ENCODE measurements at regions not wholly inside any gene's neighbourhood (a gene's known extent, or its start where the extent isn't known, plus 50 kb on each side); places are given as distances from the start of the nearest gene placed in this dataset.

GRCh38 chr17:77327181-77327565, 186.4 kb downstream of the SEC14L1 start:
- Mint-ChIP-seq H3K36me3 (ENCODE audit: low read depth) (no peaks in the 10 kb centered on the region), H3K4me3 (no peak overlapping the region), H3K27me3 (no peaks in the 10 kb centered on the region), H3K27ac (no peak overlapping the region), H3K9me3 (no peaks in the 10 kb centered on the region), H3K4me1 (ENCODE audit: low read depth) (peaks cover 69% of the 10 kb centered on the region)
- Histone ChIP-seq H3K27ac (ENCODE audit: low read depth in 1 of 2, low read length in 2 of 2) (no peak overlapping the region), H3K9me3 (ENCODE audit: control insufficient read depth in 1 of 2, insufficient read depth in 1 of 2, low read length in 2 of 2) (no peaks in the 10 kb centered on the region), H3K4me1 (ENCODE audit: insufficient read depth, low read length) (peaks cover 79% of the 10 kb centered on the region), H3K36me3 (ENCODE audit: insufficient read depth, low read length) (no peaks in the 10 kb centered on the region), H3K4me3 (ENCODE audit: low read length) (no peak overlapping the region), H3K27me3 (ENCODE audit: control insufficient read depth in 1 of 2, insufficient read depth in 2 of 2, low read length in 2 of 2) (no peaks in the 10 kb centered on the region)
- ATAC-seq (ENCODE audit: poor library complexity) (no peak), DNase-seq (peak in 2 of 14 experiments; percentile 4 to 31)
- intact Hi-C loops (cut with DNase I, micrococcal nuclease): loop anchor here in 1 of 2 experiments (10.0 kb wide), 1 partner anchor 688 kb away; no protein-coding TSS in a partner anchor
- CTCF ChIA-PET: interaction anchor here (2.9 kb wide), 1 partner anchor 73 kb away, joined by 10 read pairs; no protein-coding TSS in a partner anchor
- POLR2A ChIA-PET: interaction anchor here (1.4 kb wide), 1 partner anchor 114 kb away, joined by 4 read pairs; no protein-coding TSS in a partner anchor
- TF ChIP-seq CTCF (IDR thresholded peaks at IDR 0.05): no peak

GRCh38 chr17:77327566-77328464, 187.0 kb downstream of the SEC14L1 start:
- Mint-ChIP-seq H3K4me3 (no peak overlapping the region), H3K36me3 (ENCODE audit: low read depth) (no peaks in the 10 kb centered on the region), H3K27me3 (no peaks in the 10 kb centered on the region), H3K9me3 (no peaks in the 10 kb centered on the region), H3K27ac (peak overlapping the region; percentile 10), H3K4me1 (ENCODE audit: low read depth) (peaks cover 75% of the 10 kb centered on the region)
- intact Hi-C loops (cut with DNase I, micrococcal nuclease): loop anchor here in 1 of 2 experiments (10.0 kb wide), 1 partner anchor 687 kb away; no protein-coding TSS in a partner anchor
- ChIA-PET CTCF (interaction anchor here (5.2 kb wide), 1 partner anchor 72 kb away, joined by 51 read pairs; no protein-coding TSS in a partner anchor), POLR2A (interaction anchor here (1.4 kb wide), 1 partner anchor 113 kb away, joined by 4 read pairs; no protein-coding TSS in a partner anchor)
- H3K36me3 ChIP-seq (ENCODE audit: insufficient read depth, low read length): no peaks in the 10 kb centered on the region
- no peak for ATAC-seq (ENCODE audit: poor library complexity)
- no peak overlapping the region for H3K27ac ChIP-seq (ENCODE audit: low read depth in 1 of 2, low read length in 2 of 2)
- no peak overlapping the region for H3K4me3 ChIP-seq (ENCODE audit: low read length)
- peak in 2 of 14 experiments; percentile 3 to 27 for DNase-seq
- no peaks in the 10 kb centered on the region for H3K27me3 ChIP-seq (ENCODE audit: control insufficient read depth in 1 of 2, insufficient read depth in 2 of 2, low read length in 2 of 2)
- no peak for TF ChIP-seq CTCF (IDR thresholded peaks at IDR 0.05)
- H3K9me3 ChIP-seq (ENCODE audit: control insufficient read depth in 1 of 2, insufficient read depth in 1 of 2, low read length in 2 of 2): no peaks in the 10 kb centered on the region
- H3K4me1 ChIP-seq (ENCODE audit: insufficient read depth, low read length): peaks cover 81% of the 10 kb centered on the region

- CTCF ChIA-PET: interaction anchor here (4.8 to 5.2 kb wide), 2 partner anchors 71 to 100 kb away, joined by 36 to 51 read pairs; no protein-coding TSS in a partner anchor
- POLR2A ChIA-PET: interaction anchor here (3.2 to 5.7 kb wide), 3 partner anchors 47 to 131 kb away, joined by 23 to 91 read pairs (median 31); no protein-coding TSS in a partner anchor
- intact Hi-C loops (cut with DNase I, micrococcal nuclease): loop anchor here in 1 of 2 experiments (10.0 kb wide), 1 partner anchor 686 kb away; no protein-coding TSS in a partner anchor
Observed at GRCh38 chr17:77328823-77329740, 188.3 kb downstream of the SEC14L1 start.

More at GRCh38 chr17:77328823-77329740, 188.3 kb downstream of the SEC14L1 start:
- Mint-ChIP-seq H3K9me3 (no peaks in the 10 kb centered on the region), H3K4me1 (ENCODE audit: low read depth) (peaks cover 78% of the 10 kb centered on the region), H3K4me3 (peak overlapping the region; percentile 9), H3K27me3 (no peaks in the 10 kb centered on the region), H3K27ac (peak overlapping the region; percentile 10), H3K36me3 (ENCODE audit: low read depth) (no peaks in the 10 kb centered on the region)
- Histone ChIP-seq H3K36me3 (ENCODE audit: insufficient read depth, low read length) (no peaks in the 10 kb centered on the region), H3K4me1 (ENCODE audit: insufficient read depth, low read length) (peaks cover 75% of the 10 kb centered on the region), H3K27me3 (ENCODE audit: control insufficient read depth in 1 of 2, insufficient read depth in 2 of 2, low read length in 2 of 2) (no peaks in the 10 kb centered on the region), H3K4me3 (ENCODE audit: low read length) (no peak overlapping the region), H3K9me3 (ENCODE audit: control insufficient read depth in 1 of 2, insufficient read depth in 1 of 2, low read length in 2 of 2) (no peaks in the 10 kb centered on the region), H3K27ac (ENCODE audit: low read depth in 1 of 2, low read length in 2 of 2) (no peak overlapping the region)
- no peak for TF ChIP-seq CTCF (IDR thresholded peaks at IDR 0.05)
- ATAC-seq (ENCODE audit: poor library complexity): no peak
- peak in 1 of 14 experiments; percentile 29 for DNase-seq
